HepG2 (cell line): ENCODE measurements at regions not wholly inside any gene's neighbourhood (a gene's known extent, or its start where the extent isn't known, plus 50 kb on each side); places are given as distances from the start of the nearest gene placed in this dataset.

ENCODE experiments used
- ATAC-seq: fragments of 200-7000 bp; cut with Tn5 transposase; 3 replicates; pipeline ENCODE4 v1.9.1; 2020; ENCODE audit warnings: mild to moderate bottlenecking, moderate library complexity
- BruUV-seq: library from RNA; stranded (reverse); fragments of 400-500 nt; replicated peaks from 2 replicates; lab custom pipeline; 2021; lab: Mats Ljungman, UMichigan
- CTCF ChIA-PET: fragments of 300-600 bp; formaldehyde crosslinking; extraction: SDS; loops from one replicate; lab custom pipeline; 2021; ENCODE audit warnings: low total read pairs, inconsistent platforms, low intra/inter-chr PET ratio; lab: Yijun Ruan, JAX
- POLR2A ChIA-PET: fragments of 350-600 bp; sonication (Branson Sonifier 250); formaldehyde crosslinking; loops from one replicate; lab custom pipeline; 2020; ENCODE audit warnings: antibody characterized with exemption, inconsistent platforms; lab: Yijun Ruan, JAX
- DNase-seq: peaks from one replicate; pipeline ENCODE4 v3.0.0-alpha.2; 2015; ENCODE audit warnings: low spot score
- FAIRE-seq: peaks from 3 replicates; lab custom pipeline; 2011; peaks lifted over from hg19 to GRCh38; lab: Jason Lieb, UNC
- H2AFZ ChIP-seq: one replicate; pipeline ENCODE4 v1.6.1; 2011; ENCODE audit warnings: low read length, inconsistent platforms
- H3K27ac ChIP-seq: fragments of 300-600 bp; 3 replicates; pipeline ENCODE4 v1.8.0; 2011; ENCODE audit warnings: mixed run types, mild to moderate bottlenecking, mixed read lengths, low read length, inconsistent platforms; ENCODE audit not compliant: insufficient read depth; ENCODE audit errors: extremely low read length
- H3K27me3 ChIP-seq, 2 experiments: fragments of 200-600 bp in 1 of 2; 2 replicates in 1 of 2; 3 replicates in 1 of 2; pipeline versions ENCODE4 v1.6.0 to v1.8.0; 2011; ENCODE audit warnings: low read length in 2 of 2, mild to moderate bottlenecking in 2 of 2, moderate library complexity in 2 of 2, inconsistent platforms in 1 of 2; ENCODE audit not compliant: insufficient read depth in 2 of 2, control insufficient read depth in 1 of 2
- H3K36me3 ChIP-seq, 2 experiments: fragments of 200-600 bp in 1 of 2; replicated peaks in 1 of 2; 2 replicates in 1 of 2; 3 replicates in 1 of 2; pipeline versions ENCODE4 v1.5.1 to v1.8.0; 2011; ENCODE audit warnings: low read length in 2 of 2, inconsistent platforms in 1 of 2; ENCODE audit not compliant: insufficient read depth in 2 of 2, control insufficient read depth in 1 of 2
- H3K4me1 ChIP-seq: 2 replicates; pipeline ENCODE4 v1.5.1; 2012; ENCODE audit warnings: low read length, inconsistent platforms; ENCODE audit not compliant: insufficient read depth
- H3K4me2 ChIP-seq: 2 replicates; pipeline ENCODE4 v1.6.0; 2011; ENCODE audit warnings: low read depth, low read length, inconsistent platforms
- H3K4me3 ChIP-seq, 3 experiments: fragments of 200-600 bp in 1 of 3; sonication (generic), shearing (Covaris generic) in 1 of 3; replicated peaks in 1 of 3; 2 replicates each; pipeline ENCODE4 v1.5.1; 2011 to 2016; ENCODE audit warnings: low read length in 3 of 3, inconsistent platforms in 2 of 3, low read depth in 2 of 3, mild to moderate bottlenecking in 2 of 3, control low read depth in 1 of 3, mixed read lengths in 1 of 3; ENCODE audit not compliant: insufficient read depth in 1 of 3
- H3K79me2 ChIP-seq: one replicate; pipeline ENCODE4 v1.6.1; 2011; ENCODE audit warnings: low read length, inconsistent platforms; ENCODE audit not compliant: insufficient read depth
- H3K9ac ChIP-seq: 2 replicates; pipeline ENCODE4 v1.6.0; 2011; ENCODE audit warnings: mild to moderate bottlenecking, low read depth, low read length, inconsistent platforms; ENCODE audit not compliant: insufficient read depth
- H3K9me3 ChIP-seq: 2 replicates; pipeline ENCODE4 v1.5.1; 2012; ENCODE audit warnings: mild to moderate bottlenecking, low read length
- H4K20me1 ChIP-seq: 2 replicates; pipeline ENCODE4 v1.6.0; 2011; ENCODE audit warnings: inconsistent platforms, mild to moderate bottlenecking, low read length, moderate library complexity; ENCODE audit not compliant: insufficient read depth
- BRD4 ChIP-seq: sonication (generic); formaldehyde crosslinking; IDR thresholded peaks from 2 replicates; pipeline ENCODE4 v1.4.0; 2020; ENCODE audit warnings: missing genetic modification reagents
- GATAD2A ChIP-seq: IDR thresholded peaks from 2 replicates; pipeline ENCODE4 v1.6.1; 2016
- HNF4A ChIP-seq: sonication (generic); formaldehyde crosslinking; IDR thresholded peaks from 2 replicates; pipeline ENCODE4 v1.4.0; 2020; ENCODE audit warnings: missing genetic modification reagents
- HNRNPL ChIP-seq: fragments of 200-400 bp; formaldehyde crosslinking; IDR thresholded peaks from 2 replicates; pipeline ENCODE4 v1.6.1; 2017; ENCODE audit warnings: mild to moderate bottlenecking, low read depth, low read length
- PLRG1 ChIP-seq: fragments of 450-650 bp; conservative IDR thresholded peaks from 2 replicates; pipeline ENCODE4 v1.6.1; 2016
- SP140L ChIP-seq: sonication (generic); formaldehyde crosslinking; IDR thresholded peaks from 2 replicates; pipeline ENCODE4 v1.4.0; 2020; ENCODE audit warnings: missing genetic modification reagents, borderline replicate concordance
- SP4 ChIP-seq: sonication (generic); formaldehyde crosslinking; IDR thresholded peaks from 2 replicates; pipeline ENCODE4 v1.8.1; 2023; ENCODE audit warnings: mild to moderate bottlenecking, missing genetic modification reagents
- ZFY ChIP-seq: sonication (generic); formaldehyde crosslinking; IDR thresholded peaks from 2 replicates; pipeline ENCODE4 v1.4.0; 2020; ENCODE audit warnings: missing genetic modification reagents
- ZHX2 ChIP-seq, 2 experiments: sonication (generic) in 1 of 2; formaldehyde crosslinking in 1 of 2; IDR thresholded peaks; 2 replicates each; pipeline versions ENCODE4 v1.6.1 to v1.9.0; 2014 to 2022; ENCODE audit warnings: antibody characterized with exemption in 1 of 2, borderline replicate concordance in 1 of 2, inconsistent platforms in 1 of 2, low read depth in 1 of 2, missing genetic modification reagents in 1 of 2
- ZNF136 ChIP-seq: sonication (generic); formaldehyde crosslinking; IDR thresholded peaks from 2 replicates; pipeline ENCODE4 v1.8.1; 2022; ENCODE audit warnings: low read depth, mild to moderate bottlenecking, moderate library complexity, missing genetic modification reagents
- ZNF251 ChIP-seq: sonication (generic); formaldehyde crosslinking; IDR thresholded peaks from 2 replicates; pipeline ENCODE4 v1.9.0; 2021; ENCODE audit warnings: mild to moderate bottlenecking, missing genetic modification reagents
- ZNF326 ChIP-seq: sonication (generic); formaldehyde crosslinking; IDR thresholded peaks from 2 replicates; pipeline ENCODE4 v1.4.0; 2020; ENCODE audit warnings: missing genetic modification reagents, borderline replicate concordance
- ZNF7 ChIP-seq: IDR thresholded peaks from 2 replicates; pipeline ENCODE4 v1.6.1; 2016; ENCODE audit warnings: missing biosample characterization, missing genetic modification reagents
- WGBS: methylation state at CpG from one replicate; pipeline ENCODE4 v1.1.6; 2017; ENCODE audit warnings: low lambda C conversion rate; 5-methylcytosine and 5-hydroxymethylcytosine counted together
- in situ Hi-C: cut with HindIII; loops from 2 replicates; pipeline ENCODE4 v1.10.0; 2017; ENCODE audit warnings: low pct_unique_long_range_greater_than_20kb; ENCODE audit not compliant: extremely low pct_ligation_motif_present
- intact Hi-C: fragments of 100-400 bp; cut with micrococcal nuclease; formaldehyde crosslinking; loops from one replicate; pipeline ENCODE4 v1.10.0; 2022; ENCODE audit not compliant: unreplicated experiment
- TF ChIP-seq, protein P1 (sequence below): sonication (generic); formaldehyde crosslinking; IDR thresholded peaks from 2 replicates; pipeline ENCODE4 v1.5.1; 2020; ENCODE audit warnings: mild to moderate bottlenecking, missing genetic modification reagents, moderate library complexity

DNA sequence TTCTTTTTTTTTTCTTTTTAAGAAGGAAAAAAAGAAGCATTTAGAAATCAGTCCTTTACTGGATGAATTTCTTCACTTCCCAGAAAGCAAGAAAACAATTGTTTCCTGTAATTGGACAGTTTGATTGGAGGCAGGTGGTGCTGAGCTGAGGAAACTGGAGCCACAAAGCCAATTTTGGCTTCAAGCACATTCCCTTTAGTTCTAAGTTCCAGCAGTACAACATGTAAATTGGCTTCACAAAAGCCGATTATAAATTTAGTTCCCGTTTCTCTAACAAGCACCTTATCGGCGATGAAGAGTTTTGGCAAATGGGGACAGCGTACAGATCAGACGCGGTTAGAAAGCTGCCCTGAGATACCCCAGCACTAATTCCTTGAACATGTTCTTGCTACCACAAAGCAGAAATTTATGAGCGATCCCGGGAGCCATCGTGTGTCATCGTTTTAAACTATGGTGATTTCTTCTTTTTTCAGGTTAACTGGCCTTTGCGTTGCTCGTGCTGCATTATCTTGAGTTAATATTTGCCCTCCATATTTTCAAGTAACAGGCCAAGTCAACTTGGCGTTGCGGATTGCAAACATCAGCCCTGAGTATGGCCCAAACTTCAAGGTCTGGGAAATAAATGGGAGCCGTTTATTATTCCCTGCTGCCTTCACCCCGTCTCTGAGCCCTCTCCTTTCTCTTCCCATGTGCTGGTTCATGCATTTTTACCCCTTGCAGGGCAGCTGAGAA lies 190.4 kb upstream of the ID2 start (continued):
- no peak for TF ChIP-seq ZHX2 (IDR thresholded peaks at IDR 0.05; ENCODE audit: low read depth)
- TF ChIP-seq ZHX2 (CRISPR knock-in tag; IDR thresholded peaks at IDR 0.05; ENCODE audit: borderline replicate concordance) = no peak
- no peak for TF ChIP-seq ZNF251 (CRISPR knock-in tag)
- no peak for TF ChIP-seq SP4 (CRISPR knock-in tag)
- no peak for TF ChIP-seq PLRG1
- TF ChIP-seq HNF4A (CRISPR knock-in tag) = peak; percentile 34; the same call in 1 of the 2 replicates
- TF ChIP-seq ZNF326 = no peak

DNA sequence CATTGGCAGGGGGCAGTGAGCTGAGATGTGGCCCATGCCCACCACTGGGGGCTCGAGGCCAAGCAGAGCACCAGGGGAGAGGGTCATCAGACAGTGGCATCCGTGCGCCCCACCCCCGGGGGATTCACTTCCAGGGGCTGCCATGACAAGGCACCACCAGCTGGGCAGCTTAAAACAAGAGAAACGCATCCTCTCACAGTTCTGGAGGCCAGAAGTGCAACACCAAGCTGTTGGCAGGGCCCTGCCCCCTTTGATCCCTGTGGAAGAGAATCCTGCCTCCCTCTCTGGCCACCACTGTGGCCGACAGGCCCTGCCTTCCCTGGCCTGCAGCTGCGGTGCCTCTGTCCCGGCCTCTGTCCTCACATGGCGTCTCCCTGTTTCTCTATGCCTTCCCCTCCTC lies 187.7 kb upstream of the ID2 start:
- intact Hi-C loops (no loop called here), in situ Hi-C loops (no loop called here)
- no peak overlapping the region for H3K4me3 ChIP-seq
- no peaks in the 10 kb centered on the region for H4K20me1 ChIP-seq
- no peaks in the 10 kb centered on the region for H3K36me3 ChIP-seq
- no peak overlapping the region for H3K9ac ChIP-seq
- no peaks in the 10 kb centered on the region for H3K79me2 ChIP-seq
- no peak overlapping the region for H3K4me2 ChIP-seq
- POLR2A ChIA-PET = interaction anchor here (1.1 to 1.6 kb wide), 2 partner anchors 80 to 188 kb away, joined by 4 to 5 read pairs; partner anchors contain the start of gene ID2
- H3K4me1 ChIP-seq = peaks cover 37% of the 10 kb centered on the region
- no peak overlapping the region for H2AFZ ChIP-seq
- WGBS = 42% methylated on average over 9 of the region's 9 CpGs
- FAIRE-seq = no peak
- CTCF ChIA-PET = no interaction called here
- peak; percentile 75 for ATAC-seq
- DNase-seq = no peak
- BruUV-seq = no TSS peak
- H3K27ac ChIP-seq = no peak overlapping the region
- H3K9me3 ChIP-seq = no peaks in the 10 kb centered on the region
- H3K27me3 ChIP-seq = peaks cover 4 to 61% of the 10 kb centered on the region in 2 experiments; a peak in 4 of 5 replicates
- TF ChIP-seq GATAD2A (CRISPR knock-in tag) (no peak), ZFY (CRISPR knock-in tag) (0 out of 2 replicates have a peak, but pooled peaks have one; percentile 27), HNRNPL (peak; percentile 28; the same call in 1 of the 2 replicates), SP140L (CRISPR knock-in tag) (no peak), ZNF136 (no peak), BRD4 (CRISPR knock-in tag) (0 out of 2 replicates have a peak, but pooled peaks have one; percentile 10), ZNF7 (CRISPR knock-in tag) (no peak)
- TF ChIP-seq, protein P1, sequence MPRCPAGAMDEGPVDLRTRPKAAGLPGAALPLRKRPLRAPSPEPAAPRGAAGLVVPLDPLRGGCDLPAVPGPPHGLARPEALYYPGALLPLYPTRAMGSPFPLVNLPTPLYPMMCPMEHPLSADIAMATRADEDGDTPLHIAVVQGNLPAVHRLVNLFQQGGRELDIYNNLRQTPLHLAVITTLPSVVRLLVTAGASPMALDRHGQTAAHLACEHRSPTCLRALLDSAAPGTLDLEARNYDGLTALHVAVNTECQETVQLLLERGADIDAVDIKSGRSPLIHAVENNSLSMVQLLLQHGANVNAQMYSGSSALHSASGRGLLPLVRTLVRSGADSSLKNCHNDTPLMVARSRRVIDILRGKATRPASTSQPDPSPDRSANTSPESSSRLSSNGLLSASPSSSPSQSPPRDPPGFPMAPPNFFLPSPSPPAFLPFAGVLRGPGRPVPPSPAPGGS = no peak
